ENCODE measurements at regions not wholly inside any gene's neighbourhood (a gene's known extent, or its start where the extent isn't known, plus 50 kb on each side); places are given as distances from the start of the nearest gene placed in this dataset.

DNA sequence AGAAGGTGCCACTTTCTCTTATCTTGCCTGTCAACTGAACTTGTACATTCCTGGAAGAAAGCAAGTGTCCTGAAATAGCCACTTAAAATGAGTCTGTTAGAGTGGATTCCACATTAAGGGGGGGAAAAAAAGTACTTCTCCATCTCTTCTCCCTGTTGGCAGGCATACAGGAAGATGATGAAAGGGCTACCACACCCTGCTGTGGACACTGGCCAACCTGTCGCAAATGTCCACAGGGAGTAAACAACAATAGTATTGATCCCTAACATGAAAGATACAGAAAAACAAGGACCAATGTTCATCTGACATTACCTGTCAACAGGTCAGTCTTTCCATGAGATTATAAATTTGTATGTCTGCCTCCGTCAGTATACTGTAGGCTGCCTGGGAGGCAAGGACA, 265.1 kb upstream of the MAP3K1 start:
- DNase-seq (ENCODE audit: low read depth in 2 of 2), result no peak

DNA sequence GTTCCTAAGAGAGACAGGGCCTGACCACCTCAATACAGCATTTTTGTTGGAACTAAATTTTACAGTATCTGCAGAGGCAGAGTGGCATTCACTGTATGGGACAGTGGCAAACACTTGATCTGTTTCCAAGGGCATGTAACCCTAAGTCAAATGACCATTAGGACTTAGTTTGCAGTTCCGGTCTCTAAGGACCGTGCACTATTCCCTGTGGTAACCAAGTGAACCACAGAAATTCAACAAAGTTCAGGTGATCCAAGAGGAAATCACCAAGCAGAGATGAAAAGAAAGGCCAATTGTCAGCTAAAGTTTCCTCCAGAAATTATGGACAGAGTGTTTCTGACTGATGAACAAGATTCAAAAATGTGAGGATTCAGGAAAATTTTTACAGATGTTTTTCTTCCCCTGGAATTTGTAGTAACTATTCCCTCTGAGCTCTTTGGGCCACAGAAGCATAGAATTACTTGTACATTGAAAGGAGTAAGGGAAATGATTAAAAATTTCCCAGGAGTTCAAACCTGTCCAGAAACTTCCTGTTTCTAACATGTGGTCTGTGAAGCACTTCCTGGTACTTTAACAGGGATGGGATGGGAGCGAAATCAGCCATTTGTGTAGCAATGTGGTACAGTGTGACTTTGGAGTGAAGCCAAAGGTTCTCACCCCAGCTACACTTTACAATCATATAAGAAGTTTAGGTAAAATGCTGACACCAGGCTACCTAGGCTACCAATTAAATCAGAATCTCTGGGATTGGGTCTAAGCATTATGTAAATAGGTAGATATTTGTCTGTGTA, 266.1 kb upstream of the MAP3K1 start:
- peak in 1 of 2 donors; percentile 88 for DNase-seq (ENCODE audit: low read depth in 2 of 2)

DNA sequence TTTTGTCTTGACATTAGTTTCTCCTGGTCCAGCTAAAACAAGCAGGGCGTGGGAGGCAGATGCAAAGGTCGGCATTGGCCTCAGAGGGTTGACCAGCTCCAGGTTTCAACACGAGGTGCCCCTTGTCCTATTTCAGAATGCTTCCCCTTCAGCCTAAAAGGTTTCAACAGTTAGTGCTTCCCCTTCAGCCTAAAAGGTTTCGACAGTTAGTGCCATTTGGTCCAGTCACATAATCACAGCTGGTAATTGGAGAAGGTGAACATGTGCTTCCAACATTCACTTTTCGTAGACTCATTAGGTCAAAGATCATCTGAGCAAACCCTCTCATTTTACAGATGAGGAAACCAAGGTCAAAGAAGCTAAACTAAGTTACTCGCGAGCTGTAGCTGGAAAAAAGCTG, 270.3 kb upstream of the MAP3K1 start:
- no peak for DNase-seq (ENCODE audit: low read depth in 2 of 2)

DNA sequence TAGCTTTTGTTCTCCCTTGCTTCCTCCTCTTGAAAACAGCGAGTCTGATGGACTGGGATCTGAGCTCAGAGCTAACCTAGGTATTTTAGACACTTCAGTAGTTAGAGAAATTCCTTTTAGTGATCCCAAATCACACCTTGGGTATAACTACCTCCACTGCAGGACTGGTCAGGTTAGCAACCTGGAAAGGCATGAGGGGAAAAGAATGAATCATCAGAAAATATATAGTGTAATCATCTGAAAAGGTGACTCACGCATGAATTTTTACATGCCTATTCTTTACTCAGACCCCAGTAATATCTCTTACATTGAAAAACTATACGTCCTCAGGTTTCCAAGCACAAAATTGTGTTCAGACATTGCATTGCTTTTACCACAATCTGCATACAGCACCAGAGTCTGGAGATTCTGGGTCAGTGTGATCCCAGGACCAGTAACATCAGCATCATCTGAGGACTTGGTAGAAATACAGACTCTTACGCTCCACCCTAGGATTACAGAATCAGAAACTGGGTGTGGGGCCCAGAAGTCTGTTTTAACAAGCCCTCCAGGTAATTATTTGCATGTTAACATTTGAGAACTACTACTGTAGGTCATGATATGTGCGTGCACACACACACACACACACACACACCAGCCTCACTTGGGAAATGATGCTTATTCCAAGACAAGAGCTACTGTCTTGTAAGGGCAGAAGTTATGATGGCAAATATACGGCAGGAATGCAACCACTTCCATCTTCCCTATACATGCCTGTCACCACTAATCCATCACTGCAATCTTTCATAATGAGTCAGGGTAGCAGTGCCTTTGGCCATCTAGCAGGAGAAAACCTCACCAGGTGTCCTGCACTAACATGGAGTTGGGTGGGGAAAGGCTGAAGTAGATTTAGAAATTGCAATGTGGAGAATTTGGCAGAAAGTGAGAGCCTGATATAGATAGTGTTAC, 271.6 kb upstream of the MAP3K1 start:
- peak in 1 of 2 donors; percentile 8 for DNase-seq (ENCODE audit: low read depth in 2 of 2)

DNA sequence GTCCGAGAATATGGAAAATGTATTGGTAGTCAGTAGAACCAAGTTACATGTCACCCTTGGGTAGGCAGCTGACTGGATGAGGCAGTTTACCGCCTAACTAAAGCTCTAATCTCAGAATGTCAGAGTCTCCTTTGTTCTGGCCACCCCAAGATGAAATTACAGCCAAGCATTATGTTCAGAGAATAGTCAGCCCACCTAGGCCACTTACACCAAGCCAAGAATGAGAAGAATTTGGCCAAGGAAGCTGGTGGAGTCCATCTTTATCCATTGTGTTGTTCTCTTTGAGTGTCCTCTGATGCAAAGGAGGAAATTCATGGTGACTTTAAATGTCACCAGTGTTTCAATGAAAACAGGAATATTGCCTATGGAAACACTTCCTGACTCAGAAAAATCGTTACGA, 275.1 kb upstream of the MAP3K1 start:
- DNase-seq (ENCODE audit: low read depth in 2 of 2), result peak in 1 of 2 donors; percentile 38

DNA sequence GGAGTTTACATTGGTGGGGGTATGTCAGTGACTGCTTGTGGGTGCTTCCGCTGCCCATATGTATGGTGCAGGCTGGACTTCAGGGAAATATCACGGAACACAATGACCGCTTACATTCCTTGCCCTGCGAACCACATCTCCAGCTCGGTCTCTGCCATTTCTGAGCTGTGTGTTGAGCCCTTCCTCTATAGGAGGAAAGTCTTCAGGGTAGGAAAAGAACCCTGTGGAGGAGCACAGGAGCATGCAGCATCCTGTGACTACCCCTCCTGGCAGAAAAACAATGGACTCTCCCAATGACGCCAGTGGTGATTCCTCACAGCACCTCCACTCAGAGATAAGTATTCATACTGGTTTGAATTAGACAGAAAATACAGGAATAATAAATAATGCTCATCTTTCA, 276.8 kb upstream of the MAP3K1 start:
- DNase-seq (ENCODE audit: low read depth in 2 of 2), result no peak

DNA sequence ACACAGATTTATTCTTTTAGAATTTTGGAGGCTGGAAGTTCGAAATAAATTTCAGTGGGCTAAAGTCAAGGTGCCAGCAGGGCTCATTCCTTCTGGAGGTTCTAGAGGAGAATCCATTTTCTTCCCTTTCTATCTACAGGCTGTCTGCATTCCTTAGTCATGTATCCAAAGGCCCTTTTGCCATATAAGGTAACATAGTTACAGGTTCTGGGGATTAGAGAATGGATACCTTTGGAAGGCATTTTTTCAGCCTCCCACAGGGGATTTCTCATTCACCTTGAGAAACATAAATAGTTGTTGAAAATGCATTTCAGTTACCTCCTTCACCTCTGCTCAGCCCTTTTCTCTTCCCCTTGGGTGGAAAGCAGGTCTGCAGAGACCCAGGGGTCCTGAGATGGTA, 280.0 kb upstream of the MAP3K1 start:
- no peak for DNase-seq (ENCODE audit: low read depth in 2 of 2)

DNA sequence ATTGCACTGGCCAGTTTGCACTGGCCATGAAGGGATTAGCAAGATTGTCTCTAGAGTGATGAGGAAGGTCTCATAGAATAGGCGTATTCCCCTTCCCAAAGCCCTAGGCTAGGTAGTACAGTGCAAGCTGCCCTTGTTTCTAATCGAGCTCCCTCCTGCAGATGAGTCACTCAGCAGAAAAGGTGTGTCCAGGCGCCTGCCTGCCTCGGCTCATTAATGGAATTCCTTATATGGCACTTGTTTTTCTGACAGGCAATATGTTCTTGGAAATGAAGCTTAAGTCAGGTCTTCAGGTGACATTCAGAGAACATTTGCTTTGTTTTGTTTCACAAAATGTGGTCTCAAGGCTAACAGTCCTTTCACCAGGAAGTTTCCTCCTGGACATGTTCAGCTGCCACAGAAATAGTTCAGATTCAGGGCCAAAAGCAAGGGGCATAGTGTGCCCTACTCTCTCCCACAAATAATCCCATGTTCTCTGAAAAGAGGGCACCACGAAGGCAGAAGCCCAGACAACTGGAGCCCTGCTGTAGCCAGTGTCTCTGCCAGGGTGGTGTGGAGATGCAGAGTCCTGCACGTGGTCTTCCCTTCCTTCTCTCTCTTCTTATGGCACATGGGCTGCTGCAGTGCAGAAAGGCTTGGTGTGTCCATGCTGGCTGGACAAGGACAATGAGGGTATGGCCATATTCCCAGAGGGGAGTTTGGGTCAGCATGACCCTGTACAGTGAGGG, 281.1 kb upstream of the MAP3K1 start:
- no peak for DNase-seq (ENCODE audit: low read depth in 2 of 2)

DNA sequence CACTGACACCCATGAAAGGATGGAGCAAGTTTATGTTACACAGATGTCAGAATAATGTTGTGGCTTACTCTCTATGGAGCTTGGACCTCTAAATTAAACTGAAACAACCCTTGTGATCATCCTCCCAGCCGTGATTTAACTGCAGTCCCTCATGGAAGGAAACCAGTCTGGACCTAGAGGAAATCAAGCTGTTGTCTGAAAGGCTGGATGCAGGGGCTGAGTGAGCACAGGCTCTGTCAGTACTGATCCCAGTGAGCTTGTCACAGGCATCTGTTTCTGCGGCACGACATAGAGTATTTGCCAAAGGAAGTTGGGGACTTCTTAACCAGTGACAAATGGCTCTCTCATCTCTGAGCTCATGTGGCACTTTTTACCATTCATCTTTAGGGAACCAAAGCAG, 282.9 kb upstream of the MAP3K1 start:
- no peak for DNase-seq (ENCODE audit: low read depth in 2 of 2)

DNA sequence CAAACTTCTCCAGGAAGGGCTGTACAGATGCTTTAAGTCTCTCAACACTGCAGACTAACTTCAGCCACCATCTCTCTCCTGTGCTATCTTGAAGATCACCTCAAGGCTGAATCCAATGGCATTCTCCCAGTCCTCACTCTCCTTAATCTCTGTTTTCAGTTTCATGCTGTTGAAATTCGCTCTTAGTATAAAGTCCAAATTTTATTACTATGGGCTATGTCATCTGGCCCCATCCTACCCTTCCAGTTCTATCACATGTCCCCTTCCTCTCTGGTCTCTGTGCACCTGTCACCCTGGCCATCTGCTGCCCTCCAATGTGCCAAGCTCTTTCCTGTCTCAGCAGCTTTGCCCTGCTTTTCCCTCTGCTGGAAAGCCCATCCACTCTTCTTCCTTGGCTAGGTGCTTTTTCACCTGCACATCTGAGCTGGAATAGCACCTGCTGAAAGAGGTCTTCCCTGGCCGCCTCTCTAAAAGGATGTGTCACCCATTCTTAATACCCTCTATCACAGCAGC, 284.7 kb upstream of the MAP3K1 start:
- no peak for DNase-seq (ENCODE audit: low read depth in 2 of 2)

DNA sequence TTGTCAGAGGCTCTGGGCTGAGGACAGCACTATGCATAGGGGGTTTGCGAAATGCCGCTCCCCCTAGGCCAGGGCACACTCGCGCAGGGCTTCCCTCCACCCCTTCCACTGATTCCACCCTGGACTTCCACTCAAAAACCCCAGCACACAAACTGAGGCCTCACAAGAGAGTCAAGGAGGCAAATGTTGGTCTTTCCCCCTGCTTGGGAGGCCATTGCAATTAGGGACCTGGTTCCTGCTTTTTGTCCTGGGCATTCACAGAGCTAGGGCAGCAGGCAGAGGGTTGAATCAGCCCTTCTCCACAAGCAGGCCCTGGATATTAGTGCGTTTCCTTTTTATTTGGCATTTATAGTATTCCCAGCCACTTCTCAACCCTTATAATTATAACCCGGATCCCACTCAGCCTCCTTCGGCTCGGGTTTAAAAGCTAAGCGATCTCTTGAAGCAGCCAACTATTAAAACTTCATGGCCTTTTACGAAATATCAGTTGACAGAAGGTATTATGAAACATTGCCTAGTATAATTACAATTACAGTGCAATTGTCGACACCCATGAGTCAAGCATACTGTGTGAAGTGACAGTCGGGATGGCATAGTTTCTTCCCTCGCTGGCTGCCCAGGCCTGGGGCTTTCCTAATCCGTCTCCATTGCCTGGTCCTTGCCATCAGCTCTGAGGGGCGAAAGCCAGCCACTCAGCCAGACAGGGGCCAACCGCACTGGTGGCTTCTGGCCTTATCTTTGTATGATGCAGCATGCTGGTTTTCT, 285.5 kb upstream of the MAP3K1 start:
- DNase-seq (ENCODE audit: low read depth in 2 of 2), result no peak

DNA sequence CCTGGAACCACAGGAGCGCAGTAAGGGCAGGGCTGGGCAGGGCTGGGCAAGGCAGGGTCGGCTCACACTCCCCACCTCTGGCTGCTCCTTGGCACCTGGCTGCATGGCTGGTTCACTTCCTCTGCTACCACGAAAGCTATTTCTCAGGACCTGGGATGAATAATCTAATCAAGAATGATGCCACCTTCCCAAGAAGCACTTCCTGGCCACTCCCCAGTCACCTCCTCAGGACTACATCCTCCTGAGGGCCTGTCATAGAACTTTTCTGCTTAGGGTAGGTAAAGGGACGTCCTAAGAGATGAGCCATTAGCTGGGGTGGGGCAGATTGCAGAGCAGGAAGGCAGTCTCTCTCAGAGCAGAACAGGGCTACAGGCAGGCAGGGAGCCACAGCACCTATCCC, 288.2 kb upstream of the MAP3K1 start:
- no peak for DNase-seq (ENCODE audit: low read depth in 2 of 2)

DNA sequence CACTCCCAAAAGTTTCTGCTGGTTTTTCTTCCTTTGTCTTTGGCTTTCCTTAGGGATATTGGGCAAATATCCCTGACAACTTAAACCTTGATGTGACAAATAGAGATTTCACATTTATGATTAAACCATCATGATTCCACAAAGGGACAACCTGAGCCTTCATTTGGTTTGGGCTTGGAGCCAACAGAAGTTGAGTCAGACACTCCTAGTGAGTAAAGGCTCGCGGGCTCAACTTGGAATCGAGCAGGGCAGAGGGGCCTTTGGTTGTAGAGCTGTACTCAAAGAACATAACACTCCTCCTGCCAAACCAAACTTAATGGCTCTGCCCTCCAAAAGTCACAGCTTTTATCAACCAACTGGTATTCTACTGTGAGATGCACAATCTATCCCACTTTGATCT, 290.2 kb upstream of the MAP3K1 start:
- no peak for DNase-seq (ENCODE audit: low read depth in 2 of 2)

DNA sequence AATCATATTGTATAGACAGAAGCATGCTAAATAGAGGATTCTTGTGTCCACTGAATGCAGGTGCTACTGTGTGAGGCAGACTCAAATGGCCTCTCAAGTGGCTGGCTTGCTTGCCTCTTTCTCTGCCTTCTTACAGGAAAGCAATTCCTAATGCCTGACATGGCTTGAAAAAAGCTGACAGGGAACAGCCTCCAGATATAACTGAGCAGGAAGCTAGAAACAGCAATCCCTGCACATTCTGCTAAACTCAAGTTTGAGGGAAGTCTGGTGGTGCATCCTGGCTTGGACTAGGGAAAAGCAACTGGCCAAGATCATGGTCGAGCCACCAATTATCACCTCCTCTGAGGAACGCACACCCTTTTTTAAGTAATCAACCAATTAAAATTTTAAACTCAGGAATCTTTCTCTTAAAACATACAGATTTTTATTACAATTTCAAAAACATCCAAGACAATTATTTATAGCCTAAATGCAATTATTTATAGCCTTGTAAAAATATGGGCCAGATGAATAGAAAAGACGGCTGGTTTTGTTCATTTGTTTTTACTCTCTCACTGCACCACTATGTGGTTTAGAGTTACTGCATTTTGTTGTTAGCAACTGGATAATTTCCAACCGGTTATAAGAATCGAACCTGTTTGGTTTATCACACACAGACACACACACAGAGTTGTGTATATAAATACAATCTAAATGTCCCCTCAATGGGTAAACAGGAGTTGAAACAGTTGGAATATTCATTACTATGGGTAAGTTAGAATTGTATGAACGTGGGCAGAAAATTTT, 290.9 kb upstream of the ANKRD55 start:
- DNase-seq (ENCODE audit: low read depth in 2 of 2), result peak in 1 of 2 donors; percentile 49

DNA sequence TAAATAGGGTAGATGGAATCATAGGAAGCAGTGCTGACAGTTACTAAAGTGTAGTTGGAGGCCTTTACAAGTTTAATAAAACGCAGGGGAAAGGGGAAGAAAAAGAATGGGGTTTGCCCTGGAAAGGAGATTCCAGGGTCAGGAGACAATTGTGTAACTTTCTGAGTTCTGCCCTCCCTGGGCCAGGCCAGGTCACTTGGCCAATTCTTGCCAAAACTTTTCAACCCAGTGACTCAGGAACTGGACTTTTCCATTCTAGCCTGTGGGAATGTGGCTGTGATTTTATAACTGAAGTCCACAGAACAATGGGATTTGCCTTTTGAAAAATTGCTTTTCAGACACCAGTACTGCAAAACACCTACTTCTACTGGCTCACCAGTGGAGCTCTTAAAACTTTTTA, 289.8 kb upstream of the ANKRD55 start:
- DNase-seq (ENCODE audit: low read depth in 2 of 2), result peak; percentile 12 to 97

DNA sequence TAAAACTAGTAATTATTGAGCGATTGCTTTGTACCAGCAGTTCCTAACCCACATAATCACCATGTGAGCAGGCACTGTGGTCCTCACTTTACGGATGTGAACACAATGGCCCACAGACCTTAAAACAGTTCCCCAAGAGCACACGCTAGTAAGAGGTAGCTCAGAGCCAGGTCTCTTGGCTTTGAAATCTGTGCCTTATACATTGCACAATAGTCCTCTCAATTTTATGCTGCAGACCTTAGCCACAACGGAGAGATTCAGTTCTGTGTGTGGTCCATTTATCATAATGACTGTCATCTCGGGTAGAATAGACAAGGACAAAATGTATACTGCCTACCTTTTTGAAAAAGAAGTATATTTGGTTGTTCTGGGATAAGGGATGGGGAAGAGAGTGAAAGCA, 289.0 kb upstream of the ANKRD55 start:
- no peak for DNase-seq (ENCODE audit: low read depth in 2 of 2)

DNA sequence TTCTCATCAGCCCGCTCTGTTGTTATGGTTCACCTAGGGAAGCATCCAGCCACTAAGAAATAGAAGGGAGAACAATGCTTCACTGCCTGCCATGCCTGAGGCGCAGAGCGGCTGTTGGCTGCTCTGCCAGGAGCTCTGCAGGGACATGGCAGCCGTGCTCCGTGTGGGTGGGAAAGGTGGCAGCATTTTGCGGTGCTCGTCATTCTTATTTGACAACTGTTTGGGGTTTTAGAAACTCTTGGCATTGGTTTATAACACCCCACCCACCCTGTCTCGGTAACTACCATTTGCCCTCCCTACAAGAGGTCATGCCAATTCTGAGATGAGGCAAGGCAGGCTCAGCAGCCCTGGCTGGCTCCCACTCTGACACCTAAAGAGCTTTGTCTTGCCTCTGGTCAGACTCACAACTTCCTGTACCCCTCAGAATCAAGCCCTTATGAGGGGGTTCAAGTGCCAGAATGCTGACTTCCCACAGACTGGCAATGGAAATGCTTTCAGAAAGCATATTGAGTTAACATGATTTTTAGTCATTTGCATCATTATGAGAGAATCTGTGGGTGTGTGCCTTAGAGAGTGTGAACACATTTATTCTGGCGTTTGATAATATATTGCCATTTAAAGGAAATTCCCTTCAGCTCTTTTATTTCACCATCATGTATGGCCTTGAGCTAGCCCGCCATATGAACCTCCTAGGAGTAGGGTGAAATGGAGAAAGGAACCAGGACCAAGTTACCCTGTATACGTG, 288.0 kb upstream of the ANKRD55 start:
- DNase-seq (ENCODE audit: low read depth in 2 of 2), result no peak

DNA sequence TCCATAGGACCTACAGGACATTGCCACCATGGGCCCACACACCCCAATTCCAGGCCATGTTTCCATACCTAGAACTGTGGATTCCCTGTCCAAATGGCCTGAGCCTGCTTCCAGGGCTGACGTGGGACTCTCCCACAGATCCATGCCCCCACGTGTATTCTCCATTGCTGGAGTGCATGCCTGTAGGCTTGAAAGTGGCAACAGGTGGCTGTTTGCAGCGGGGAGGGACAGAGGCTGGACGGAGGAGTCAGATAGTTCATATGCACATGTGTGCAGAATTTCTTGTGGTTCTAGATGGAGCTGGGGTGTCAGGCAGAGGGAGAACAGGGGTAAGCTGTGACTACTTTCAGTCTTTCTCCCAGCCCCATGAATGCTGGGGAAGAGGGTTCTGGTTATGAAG, 285.7 kb upstream of the ANKRD55 start:
- DNase-seq (ENCODE audit: low read depth in 2 of 2), result no peak

DNA sequence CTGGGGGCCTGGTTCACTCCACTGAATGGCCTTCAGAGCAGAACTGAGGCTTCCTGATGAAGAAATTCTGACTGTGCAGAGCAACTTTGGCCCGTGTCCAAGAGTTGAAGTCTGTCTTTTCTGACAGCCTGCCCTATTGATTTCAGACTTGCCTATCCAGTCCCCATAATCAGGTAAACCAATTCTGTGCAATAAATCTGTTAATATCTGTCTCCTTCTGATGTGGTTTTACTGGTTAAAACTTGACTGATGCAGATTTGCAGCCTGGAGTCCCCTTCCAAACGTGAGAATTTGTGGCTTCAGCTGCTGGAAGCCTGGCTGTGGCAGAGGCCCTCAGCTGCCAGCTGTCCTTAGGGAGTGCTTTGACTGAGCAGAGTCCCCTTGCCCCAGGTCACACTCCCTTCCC, 283.9 kb upstream of the ANKRD55 start:
- peak; percentile 11 to 26 for DNase-seq (ENCODE audit: low read depth in 2 of 2)

DNA sequence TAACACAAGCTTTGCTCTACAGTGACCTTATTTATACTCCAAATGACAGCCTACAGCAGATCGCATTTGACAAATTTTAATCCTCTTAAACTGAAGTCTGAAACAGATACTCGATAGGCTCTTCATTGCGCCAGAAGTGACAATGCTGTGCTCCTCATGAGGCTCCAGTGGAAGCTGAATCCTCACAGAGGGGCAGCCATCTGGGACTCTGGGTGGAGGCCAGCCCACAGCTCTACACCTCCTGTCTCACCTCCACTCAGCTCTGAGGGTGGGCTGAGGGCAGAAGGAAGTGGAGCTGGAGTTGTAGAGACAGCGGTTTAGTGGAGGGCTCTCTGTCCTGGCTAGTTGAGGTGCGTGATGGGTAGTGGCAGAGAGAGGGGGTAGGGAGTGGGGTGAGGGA, 283.3 kb upstream of the ANKRD55 start:
- DNase-seq (ENCODE audit: low read depth in 2 of 2), result no peak
